ENCODE measurements at regions not wholly inside any gene's neighbourhood (a gene's known extent, or its start where the extent isn't known, plus 50 kb on each side); places are given as distances from the start of the nearest gene placed in this dataset.

- Histone ChIP-seq H3K4me1 (ENCODE audit: control insufficient read depth in 2 of 2, insufficient read depth in 1 of 2, low read depth in 1 of 2, low read length in 2 of 2) (no peaks in the 10 kb centered on the region), H2AFZ (ENCODE audit: low read length) (no peak overlapping the region), H3K27me3 (ENCODE audit: control insufficient read depth in 3 of 3, insufficient read depth in 3 of 3, low read depth in 1 of 3, low read length in 3 of 3) (no peaks in the 10 kb centered on the region), H3K14ac (ENCODE audit: low read length) (no peak overlapping the region), H3K9me3 (replicated peaks in 1 of 2; ENCODE audit: control insufficient read depth in 2 of 2, insufficient read depth in 1 of 2, low read depth in 1 of 2, low read length in 2 of 2) (no peaks in the 10 kb centered on the region), H3K9ac (ENCODE audit: low read depth, low read length, poor library complexity) (no peak overlapping the region), H2BK5ac (ENCODE audit: low read length) (no peak overlapping the region), H3K4me2 (ENCODE audit: insufficient read depth, low read length, poor library complexity, severe bottlenecking) (no peak overlapping the region), H2BK15ac (ENCODE audit: low read length) (no peak overlapping the region), H3K4ac (ENCODE audit: low read length) (no peak overlapping the region), H3K23ac (ENCODE audit: low read depth, low read length, poor library complexity) (no peak overlapping the region), H4K8ac (ENCODE audit: low read depth, low read length) (no peak overlapping the region), H3K18ac (ENCODE audit: low read length) (no peak overlapping the region), H2BK120ac (ENCODE audit: low read depth, low read length) (no peak overlapping the region), H3K4me3 (ENCODE audit: low read length in 2 of 2) (no peak overlapping the region), H3K36me3 (replicated peaks in 1 of 2; ENCODE audit: control insufficient read depth in 2 of 2, insufficient read depth in 2 of 2, low read length in 2 of 2) (no peaks in the 10 kb centered on the region), H3K79me1 (ENCODE audit: low read depth, low read length) (no peaks in the 10 kb centered on the region), H2BK12ac (ENCODE audit: low read length) (no peak overlapping the region), H4K91ac (ENCODE audit: low read depth, low read length, poor library complexity) (no peak overlapping the region), H3K27ac (replicated peaks; ENCODE audit: low read length) (no peak overlapping the region), H2AK5ac (ENCODE audit: low read depth, low read length) (no peak overlapping the region)
- WGBS, 2 donors (ENCODE audit: extremely low coverage in 2 of 2, insufficient read length in 2 of 2, insufficient replicate concordance in 1 of 2): no CpG with 5 or more reads among the region's 5 CpGs
- no peak for DNase-seq (ENCODE audit: low spot score)
Measured at GRCh38 chr11:90510839-90511238, 288.0 kb upstream of the CHORDC1 start.

GRCh38 chr11:90500922-90501568 lies 278.2 kb upstream of the CHORDC1 start:
- no peak overlapping the region for H3K18ac ChIP-seq (ENCODE audit: low read length)
- H3K14ac ChIP-seq (ENCODE audit: low read length): no peak overlapping the region
- no peaks in the 10 kb centered on the region for H3K36me3 ChIP-seq (replicated peaks in 1 of 2; ENCODE audit: control insufficient read depth in 2 of 2, insufficient read depth in 2 of 2, low read length in 2 of 2)
- no peaks in the 10 kb centered on the region for H3K79me1 ChIP-seq (ENCODE audit: low read depth, low read length)
- H2AFZ ChIP-seq (ENCODE audit: low read length): no peak overlapping the region
- H2AK5ac ChIP-seq (ENCODE audit: low read depth, low read length): no peak overlapping the region
- no peak overlapping the region for H2BK15ac ChIP-seq (ENCODE audit: low read length)
- no peak overlapping the region for H3K4me2 ChIP-seq (ENCODE audit: insufficient read depth, low read length, poor library complexity, severe bottlenecking)
- no peak overlapping the region for H2BK12ac ChIP-seq (ENCODE audit: low read length)
- H3K27ac ChIP-seq (replicated peaks; ENCODE audit: low read length): no peak overlapping the region
- H4K8ac ChIP-seq (ENCODE audit: low read depth, low read length): no peak overlapping the region
- no peak overlapping the region for H3K4ac ChIP-seq (ENCODE audit: low read length)
- no peaks in the 10 kb centered on the region for H3K4me1 ChIP-seq (ENCODE audit: control insufficient read depth in 2 of 2, insufficient read depth in 1 of 2, low read depth in 1 of 2, low read length in 2 of 2)
- H3K9ac ChIP-seq (ENCODE audit: low read depth, low read length, poor library complexity): no peak overlapping the region
- no peak overlapping the region for H4K91ac ChIP-seq (ENCODE audit: low read depth, low read length, poor library complexity)
- DNase-seq (ENCODE audit: low spot score): no peak
- H3K9me3 ChIP-seq (replicated peaks in 1 of 2; ENCODE audit: control insufficient read depth in 2 of 2, insufficient read depth in 1 of 2, low read depth in 1 of 2, low read length in 2 of 2): no peaks in the 10 kb centered on the region
- H2BK5ac ChIP-seq (ENCODE audit: low read length): no peak overlapping the region
- no peak overlapping the region for H3K23ac ChIP-seq (ENCODE audit: low read depth, low read length, poor library complexity)
- WGBS, 2 donors (ENCODE audit: extremely low coverage in 2 of 2, insufficient read length in 2 of 2, insufficient replicate concordance in 1 of 2): no CpG with 5 or more reads among the region's 5 CpGs
- H3K27me3 ChIP-seq (ENCODE audit: control insufficient read depth in 3 of 3, insufficient read depth in 3 of 3, low read depth in 1 of 3, low read length in 3 of 3): no peaks in the 10 kb centered on the region
- no peak overlapping the region for H2BK120ac ChIP-seq (ENCODE audit: low read depth, low read length)
- no peak overlapping the region for H3K4me3 ChIP-seq (ENCODE audit: low read length in 2 of 2)

- no CpG with 5 or more reads among the region's 1 CpG for WGBS, 2 donors (ENCODE audit: extremely low coverage in 2 of 2, insufficient read length in 2 of 2, insufficient replicate concordance in 1 of 2)
- Histone ChIP-seq H3K23ac (ENCODE audit: low read depth, low read length, poor library complexity) (no peak overlapping the region), H2BK120ac (ENCODE audit: low read depth, low read length) (no peak overlapping the region), H3K18ac (ENCODE audit: low read length) (no peak overlapping the region), H3K79me1 (ENCODE audit: low read depth, low read length) (no peaks in the 10 kb centered on the region), H4K91ac (ENCODE audit: low read depth, low read length, poor library complexity) (no peak overlapping the region), H2BK12ac (ENCODE audit: low read length) (no peak overlapping the region), H3K4me1 (ENCODE audit: control insufficient read depth in 2 of 2, insufficient read depth in 1 of 2, low read depth in 1 of 2, low read length in 2 of 2) (no peaks in the 10 kb centered on the region), H3K27ac (replicated peaks; ENCODE audit: low read length) (no peak overlapping the region), H3K9me3 (replicated peaks in 1 of 2; ENCODE audit: control insufficient read depth in 2 of 2, insufficient read depth in 1 of 2, low read depth in 1 of 2, low read length in 2 of 2) (no peaks in the 10 kb centered on the region), H3K4ac (ENCODE audit: low read length) (no peak overlapping the region), H4K8ac (ENCODE audit: low read depth, low read length) (no peak overlapping the region), H2BK5ac (ENCODE audit: low read length) (no peak overlapping the region), H3K4me3 (ENCODE audit: low read length in 2 of 2) (no peak overlapping the region), H2AFZ (ENCODE audit: low read length) (no peak overlapping the region), H3K27me3 (ENCODE audit: control insufficient read depth in 3 of 3, insufficient read depth in 3 of 3, low read depth in 1 of 3, low read length in 3 of 3) (no peaks in the 10 kb centered on the region), H3K36me3 (replicated peaks in 1 of 2; ENCODE audit: control insufficient read depth in 2 of 2, insufficient read depth in 2 of 2, low read length in 2 of 2) (no peaks in the 10 kb centered on the region), H3K9ac (ENCODE audit: low read depth, low read length, poor library complexity) (no peak overlapping the region), H3K4me2 (ENCODE audit: insufficient read depth, low read length, poor library complexity, severe bottlenecking) (no peak overlapping the region), H2BK15ac (ENCODE audit: low read length) (no peak overlapping the region), H3K14ac (ENCODE audit: low read length) (no peak overlapping the region), H2AK5ac (ENCODE audit: low read depth, low read length) (no peak overlapping the region)
- DNase-seq (ENCODE audit: low spot score): no peak
Measured at GRCh38 chr11:90496722-90497121, 273.9 kb upstream of the CHORDC1 start.

- H2AFZ ChIP-seq (ENCODE audit: low read length): no peak overlapping the region
- no peak overlapping the region for H3K4me2 ChIP-seq (ENCODE audit: insufficient read depth, low read length, poor library complexity, severe bottlenecking)
- no peak overlapping the region for H3K23ac ChIP-seq (ENCODE audit: low read depth, low read length, poor library complexity)
- H2BK5ac ChIP-seq (ENCODE audit: low read length): no peak overlapping the region
- H3K79me1 ChIP-seq (ENCODE audit: low read depth, low read length): no peaks in the 10 kb centered on the region
- no peaks in the 10 kb centered on the region for H3K27me3 ChIP-seq (ENCODE audit: control insufficient read depth in 3 of 3, insufficient read depth in 3 of 3, low read depth in 1 of 3, low read length in 3 of 3)
- DNase-seq (ENCODE audit: low spot score): no peak
- H4K8ac ChIP-seq (ENCODE audit: low read depth, low read length): no peak overlapping the region
- no peaks in the 10 kb centered on the region for H3K9me3 ChIP-seq (replicated peaks in 1 of 2; ENCODE audit: control insufficient read depth in 2 of 2, insufficient read depth in 1 of 2, low read depth in 1 of 2, low read length in 2 of 2)
- no peak overlapping the region for H2AK5ac ChIP-seq (ENCODE audit: low read depth, low read length)
- no peak overlapping the region for H2BK120ac ChIP-seq (ENCODE audit: low read depth, low read length)
- H3K9ac ChIP-seq (ENCODE audit: low read depth, low read length, poor library complexity): no peak overlapping the region
- no peak overlapping the region for H2BK15ac ChIP-seq (ENCODE audit: low read length)
- no peak overlapping the region for H3K18ac ChIP-seq (ENCODE audit: low read length)
- H3K4me3 ChIP-seq (ENCODE audit: low read length in 2 of 2): no peak overlapping the region
- H3K4ac ChIP-seq (ENCODE audit: low read length): no peak overlapping the region
- no peak overlapping the region for H4K91ac ChIP-seq (ENCODE audit: low read depth, low read length, poor library complexity)
- H3K36me3 ChIP-seq (replicated peaks in 1 of 2; ENCODE audit: control insufficient read depth in 2 of 2, insufficient read depth in 2 of 2, low read length in 2 of 2): no peaks in the 10 kb centered on the region
- H3K27ac ChIP-seq (replicated peaks; ENCODE audit: low read length): no peak overlapping the region
- no peak overlapping the region for H3K14ac ChIP-seq (ENCODE audit: low read length)
- H2BK12ac ChIP-seq (ENCODE audit: low read length): no peak overlapping the region
- H3K4me1 ChIP-seq (ENCODE audit: control insufficient read depth in 2 of 2, insufficient read depth in 1 of 2, low read depth in 1 of 2, low read length in 2 of 2): no peaks in the 10 kb centered on the region
Measured at GRCh38 chr11:90493379-90493778, 270.5 kb upstream of the CHORDC1 start.
